Fibroblast of upper back skin (primary cell): ENCODE measurements at regions not wholly inside any gene's neighbourhood (a gene's known extent, or its start where the extent isn't known, plus 50 kb on each side); places are given as distances from the start of the nearest gene placed in this dataset.

Experiments
- DNase-seq: peaks from one replicate; pipeline ENCODE4 v3.0.0-alpha.2; 2013

DNA sequence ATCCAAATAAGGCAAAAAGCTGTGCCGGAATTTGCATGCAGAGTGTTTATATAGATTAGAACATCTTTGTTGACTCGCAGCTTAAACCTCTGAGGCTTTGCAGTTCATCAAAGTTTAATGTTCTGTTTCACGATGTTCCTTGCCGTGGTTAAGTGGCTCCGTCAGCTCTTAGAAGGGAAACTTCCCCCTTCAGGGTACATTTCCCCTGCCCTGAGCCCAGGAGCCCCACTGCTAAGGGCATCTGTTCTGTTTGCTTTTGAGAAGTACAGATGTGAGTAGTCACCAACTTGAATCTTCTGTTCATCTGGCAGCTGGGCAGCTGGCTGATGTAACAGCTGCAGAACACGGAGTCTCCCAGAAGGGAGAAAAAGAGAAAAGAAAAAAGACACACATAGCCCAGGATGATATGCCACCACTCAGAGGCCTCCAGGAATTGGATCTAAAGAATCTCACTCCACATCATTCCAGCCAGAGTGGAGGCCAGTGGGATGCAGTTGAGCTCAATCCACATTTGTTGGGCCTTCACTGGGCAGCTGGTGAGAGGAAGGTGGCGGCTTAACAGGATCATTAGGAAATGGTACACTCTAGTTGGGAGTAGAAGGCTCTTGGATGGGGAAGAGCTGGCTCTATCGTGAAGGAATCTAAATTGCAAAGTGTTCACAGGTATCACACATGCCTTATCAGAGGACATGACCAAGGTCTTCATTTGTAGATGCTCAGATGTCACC, 178.7 kb upstream of the RBPJ start:
- peak; percentile 61 for DNase-seq

- peak; percentile 41 for DNase-seq
Observed at GRCh38 chr4:26144526-26145155, 176.2 kb upstream of the RBPJ start.

DNA sequence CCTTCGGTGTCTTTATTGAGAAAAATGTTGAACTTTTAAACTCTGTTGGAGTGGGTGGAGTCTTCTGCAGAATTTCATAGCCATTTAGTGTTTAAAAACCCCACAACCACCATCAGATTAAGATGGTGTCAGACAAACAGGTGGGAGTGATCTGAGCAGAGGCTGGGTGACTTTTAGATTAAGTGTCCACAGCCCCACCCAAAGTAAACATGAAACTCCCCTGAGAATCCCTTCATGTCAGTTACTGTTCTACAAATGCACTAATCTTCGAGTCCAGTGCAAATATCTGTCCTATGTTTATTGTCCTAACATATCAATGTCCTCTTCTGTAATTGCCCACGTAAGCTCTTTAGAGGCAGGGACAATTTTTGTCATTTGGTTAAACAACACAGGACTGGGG, 175.6 kb upstream of the RBPJ start:
- no peak for DNase-seq

DNA sequence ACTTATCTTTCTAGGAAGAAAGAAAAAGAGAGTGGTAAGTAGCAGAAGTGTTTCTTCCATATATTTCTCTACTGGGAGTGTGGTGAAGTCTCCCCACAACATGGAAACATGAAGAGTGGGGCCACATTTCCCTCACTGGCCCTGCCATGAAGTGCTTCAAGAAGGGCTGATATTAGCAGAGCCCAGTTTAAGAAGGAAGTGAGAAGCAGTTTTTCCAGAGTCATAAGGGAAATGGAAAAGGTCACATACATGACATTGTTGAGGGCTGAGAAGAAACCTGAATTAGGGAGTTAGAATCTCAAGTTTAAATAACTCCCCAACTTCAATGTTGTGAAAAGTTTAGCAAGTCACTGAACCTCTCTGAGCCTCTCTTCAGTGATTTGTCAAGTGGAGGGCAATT, 171.9 kb upstream of the RBPJ start:
- no peak for DNase-seq

- peak; percentile 42 for DNase-seq
Observed at GRCh38 chr4:26150948-26151347, 169.9 kb upstream of the RBPJ start.

DNA sequence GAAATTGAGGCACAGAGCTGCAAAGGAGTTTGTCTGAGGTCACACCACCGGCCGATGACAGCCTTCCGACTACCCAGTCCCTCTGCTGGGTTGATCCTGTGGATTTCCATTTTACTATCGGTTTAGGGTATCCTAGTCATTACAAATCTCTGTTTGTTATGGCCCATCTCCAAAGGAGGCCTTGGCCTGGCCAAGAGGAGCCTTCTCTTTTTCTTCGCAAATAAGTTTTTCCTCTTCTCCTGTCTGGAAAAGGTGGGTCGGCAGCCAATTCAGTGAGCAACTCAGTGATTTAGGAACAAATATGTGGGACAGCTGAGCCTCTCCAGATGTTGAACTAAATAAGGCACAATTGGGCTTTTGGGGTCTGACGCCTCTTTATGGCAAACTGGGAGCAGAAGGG, 169.2 kb upstream of the RBPJ start:
- DNase-seq, result peak; percentile 44

DNA sequence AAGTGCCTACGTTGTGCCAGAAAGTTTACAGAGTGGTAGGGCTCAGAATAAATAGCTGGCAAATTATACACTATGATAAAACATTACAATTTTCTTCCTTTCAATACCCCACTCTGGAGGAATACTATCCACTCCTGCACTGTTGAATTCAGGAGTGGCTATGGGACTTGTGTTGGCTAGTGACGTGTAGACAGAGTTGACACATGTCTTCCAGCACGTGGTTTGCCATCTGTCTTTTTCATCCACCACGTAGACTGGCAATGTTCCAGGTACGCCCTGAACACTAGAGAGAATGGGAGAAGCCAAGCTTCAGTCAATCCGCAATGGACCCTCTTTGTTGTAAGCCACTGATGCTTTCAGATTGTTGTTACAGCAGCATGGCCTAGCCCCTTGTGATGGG, 168.8 kb upstream of the RBPJ start:
- no peak for DNase-seq

- no peak for DNase-seq
Observed at GRCh38 chr4:26157541-26157940, 163.3 kb upstream of the RBPJ start.

- no peak for DNase-seq
Observed at GRCh38 chr4:26160591-26160990, 160.2 kb upstream of the RBPJ start.

DNA sequence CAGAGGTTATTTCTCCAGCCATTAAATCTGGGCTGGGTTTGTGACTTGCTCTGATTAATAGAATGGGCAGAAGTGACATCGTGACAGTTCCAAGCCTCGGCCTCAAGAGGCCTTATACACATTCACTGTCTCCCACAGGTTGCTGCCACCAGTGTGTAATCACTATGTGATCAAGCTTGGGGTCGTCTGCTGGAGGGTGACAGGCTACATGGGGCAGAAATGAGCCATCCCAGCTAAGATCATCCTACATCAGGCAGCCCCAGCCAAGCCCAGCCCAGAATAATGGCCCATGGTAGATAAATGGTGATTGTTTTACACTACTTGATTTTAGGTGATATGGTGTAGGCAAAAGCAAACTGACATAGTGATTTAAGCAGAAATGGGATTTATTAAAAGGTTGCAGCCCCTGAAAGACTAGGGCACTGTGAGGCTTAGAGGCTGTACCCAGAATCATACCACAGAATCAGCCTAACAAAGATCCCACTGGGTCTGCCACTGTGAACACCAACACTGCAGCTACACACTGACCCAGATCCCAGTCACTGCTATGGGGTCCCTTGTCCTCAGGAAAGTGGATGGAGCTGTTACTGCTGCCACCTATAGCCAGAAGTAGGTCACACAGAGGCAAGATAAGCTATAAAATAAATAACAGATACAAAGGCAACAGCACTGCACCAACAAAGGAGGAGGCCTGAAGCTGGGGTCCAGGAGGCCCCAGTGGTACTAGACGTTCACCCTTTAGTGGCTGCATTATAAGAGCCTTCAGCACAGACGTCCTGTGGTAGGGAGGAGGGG, 159.6 kb upstream of the RBPJ start:
- DNase-seq, result no peak

- DNase-seq, result no peak
Observed at GRCh38 chr4:26162101-26162500, 158.7 kb upstream of the RBPJ start.

- DNase-seq, result no peak
Observed at GRCh38 chr4:26163425-26164362, 157.1 kb upstream of the RBPJ start.

DNA sequence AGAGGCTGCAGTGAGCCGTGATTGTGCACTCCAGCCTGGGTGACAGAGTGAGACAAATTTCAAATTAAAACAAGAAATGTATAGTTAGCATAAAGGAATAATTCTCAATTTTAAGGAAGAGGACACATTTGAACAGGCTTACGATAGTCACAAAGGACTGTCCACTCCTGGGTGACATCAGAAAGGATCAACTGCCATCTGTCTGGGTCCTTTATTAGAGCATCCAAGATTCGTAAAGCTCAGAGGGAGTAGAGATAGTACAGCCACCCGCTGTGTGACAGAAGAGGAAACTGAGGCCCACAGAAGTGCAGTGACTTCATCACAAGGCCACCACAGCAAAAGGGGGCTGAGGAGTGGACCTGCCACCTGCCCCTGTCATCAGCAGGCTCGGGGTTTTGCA, 149.3 kb upstream of the RBPJ start:
- DNase-seq, result no peak

DNA sequence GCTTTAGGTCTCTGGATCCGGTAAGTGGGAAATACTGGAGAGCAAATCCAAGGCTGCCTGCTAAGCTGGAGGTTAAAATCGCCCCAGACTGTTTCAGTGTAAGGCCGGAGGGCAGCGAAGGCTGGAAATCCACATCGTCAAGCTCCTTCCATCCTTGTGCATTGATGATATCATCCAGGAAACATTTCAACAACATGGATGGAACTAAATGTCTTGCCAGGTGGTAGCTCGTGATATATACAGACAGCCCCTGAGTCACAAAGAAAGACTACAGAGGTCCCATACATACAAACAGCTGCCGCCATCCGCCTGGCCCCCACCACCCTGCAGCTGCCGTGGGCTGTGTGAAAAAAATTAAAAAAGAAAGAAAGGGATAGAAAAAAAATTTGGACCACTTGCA, 148.9 kb upstream of the RBPJ start:
- peak; percentile 88 for DNase-seq

DNA sequence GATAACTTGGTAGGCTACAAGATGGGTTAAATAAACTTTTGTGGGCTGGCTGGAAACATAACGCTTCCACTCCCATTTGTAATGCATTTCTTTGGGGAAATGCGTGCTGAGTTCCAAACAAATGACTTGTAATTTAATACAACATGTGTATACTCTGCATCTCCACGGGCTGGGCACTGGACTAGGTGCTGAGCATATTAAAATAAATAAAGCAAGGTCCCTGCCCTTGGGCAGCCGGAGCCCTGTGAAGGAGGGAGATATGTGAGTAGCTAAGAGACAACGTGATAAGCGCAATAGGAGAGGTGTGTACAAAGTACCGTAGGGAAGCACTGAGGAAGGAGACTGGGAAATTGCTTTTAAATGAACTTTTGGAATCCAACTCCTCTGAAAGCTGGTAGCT, 147.2 kb upstream of the RBPJ start:
- DNase-seq, result no peak

DNA sequence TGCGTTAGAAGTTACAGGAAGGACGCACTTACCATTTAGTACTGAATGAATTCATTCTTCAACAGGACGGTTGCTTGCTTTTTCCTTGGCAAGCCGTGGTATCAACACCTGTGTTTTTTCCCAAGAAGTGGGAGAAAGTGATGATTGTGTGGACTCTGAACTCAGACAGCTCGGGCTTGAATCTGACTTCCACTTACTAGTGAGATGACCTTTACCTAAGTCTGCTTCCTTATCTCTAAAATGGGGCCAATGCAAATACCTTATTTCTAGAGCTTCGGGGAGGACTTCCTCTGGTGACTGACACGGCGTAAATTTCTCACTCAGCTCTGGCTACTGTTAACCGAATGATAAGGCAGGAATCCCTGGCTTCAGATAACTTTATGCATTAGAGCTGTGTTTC, 146.8 kb upstream of the RBPJ start:
- DNase-seq, result no peak

- no peak for DNase-seq
Observed at GRCh38 chr4:26175006-26175786, 145.6 kb upstream of the RBPJ start.

- no peak for DNase-seq
Observed at GRCh38 chr4:26175905-26176470, 144.8 kb upstream of the RBPJ start.

GRCh38 chr4:26176598-26177149, 144.1 kb upstream of the RBPJ start:
- peak; percentile 90 for DNase-seq

DNA sequence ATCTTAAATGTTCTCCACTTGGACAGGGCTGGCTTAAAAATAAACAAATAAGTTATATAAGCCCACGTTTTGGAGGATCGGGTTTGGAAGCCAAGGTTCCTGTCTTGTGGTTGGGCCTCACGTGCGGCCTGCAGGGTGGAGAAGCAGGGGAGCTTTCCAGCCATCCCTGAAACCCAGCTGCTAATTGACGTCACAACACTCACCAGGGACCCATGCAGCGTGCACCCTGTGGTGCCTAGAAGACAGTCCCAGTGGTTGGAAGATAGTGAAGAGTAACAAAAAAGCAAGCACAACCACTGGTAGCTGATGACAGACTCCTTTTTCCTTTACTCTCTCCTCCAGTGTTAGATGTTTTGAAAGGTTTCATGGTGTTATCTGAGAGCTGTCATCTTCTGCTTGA, 142.0 kb upstream of the RBPJ start:
- peak; percentile 31 for DNase-seq

- DNase-seq, result no peak
Observed at GRCh38 chr4:26179316-26179760, 141.5 kb upstream of the RBPJ start.
